Stromal cell of bone marrow (primary cell): ENCODE measurements at regions not wholly inside any gene's neighbourhood (a gene's known extent, or its start where the extent isn't known, plus 50 kb on each side); places are given as distances from the start of the nearest gene placed in this dataset.
"Not testable (repeated sequence)": the region's sequence is repeated elsewhere in the genome, so short reads cannot be mapped to it uniquely, and the experiment has no call there.

Source experiments
- DNase-seq: peaks from one replicate; pipeline ENCODE4 v3.0.0-alpha.2; 2012; ENCODE audit warnings: low read depth

- DNase-seq = no peak
These were observed 549.9 kb upstream of the KLF4 start for GRCh38 chr9:108039493-108039892.

- DNase-seq = no peak
These were observed 549.4 kb upstream of the KLF4 start for GRCh38 chr9:108039012-108039411.

GRCh38 chr9:108035487-108035886 is 545.9 kb upstream of the KLF4 start:
- no peak for DNase-seq

GRCh38 chr9:108033976-108034964 is 544.7 kb upstream of the KLF4 start:
- no peak for DNase-seq

- DNase-seq = not testable (repeated sequence)
These were observed 542.5 kb upstream of the KLF4 start for GRCh38 chr9:108032079-108032478.

- not testable (repeated sequence) for DNase-seq
These were observed 541.7 kb upstream of the KLF4 start for GRCh38 chr9:108031221-108031620.

- not testable (repeated sequence) for DNase-seq
These were observed 537.1 kb upstream of the KLF4 start for GRCh38 chr9:108026718-108027117.

- no peak for DNase-seq
These were observed 535.0 kb upstream of the KLF4 start for GRCh38 chr9:108024604-108025003.

- no peak for DNase-seq
These were observed 532.8 kb upstream of the KLF4 start for GRCh38 chr9:108022246-108022935.

GRCh38 chr9:108021096-108021710 is 531.6 kb upstream of the KLF4 start:
- DNase-seq = no peak

- DNase-seq = no peak
These were observed 530.3 kb upstream of the KLF4 start for GRCh38 chr9:108019821-108020220.

- no peak for DNase-seq
These were observed 528.1 kb upstream of the KLF4 start for GRCh38 chr9:108017671-108018070.

GRCh38 chr9:108016446-108016845 is 526.9 kb upstream of the KLF4 start:
- DNase-seq = no peak

GRCh38 chr9:108015690-108016089 is 526.1 kb upstream of the KLF4 start:
- DNase-seq = no peak

GRCh38 chr9:108014353-108014752 is 524.8 kb upstream of the KLF4 start:
- DNase-seq = no peak

- DNase-seq = no peak
These were observed 523.5 kb upstream of the KLF4 start for GRCh38 chr9:108012886-108013665.

GRCh38 chr9:108012405-108012804 is 522.8 kb upstream of the KLF4 start:
- DNase-seq = no peak

- DNase-seq = no peak
These were observed 514.0 kb upstream of the KLF4 start for GRCh38 chr9:108003526-108003925.

GRCh38 chr9:108002371-108002956 is 512.9 kb upstream of the KLF4 start:
- no peak for DNase-seq

GRCh38 chr9:108001237-108001636 is 511.7 kb upstream of the KLF4 start:
- no peak for DNase-seq

GRCh38 chr9:107999890-108000289 is 510.3 kb upstream of the KLF4 start:
- no peak for DNase-seq

GRCh38 chr9:107999011-107999410 is 509.4 kb upstream of the KLF4 start:
- DNase-seq = no peak
